ENCODE measurements at regions not wholly inside any gene's neighbourhood (a gene's known extent, or its start where the extent isn't known, plus 50 kb on each side); places are given as distances from the start of the nearest gene placed in this dataset.

- no peak for TF ChIP-seq GRHL2 (CRISPR knock-in tag; IDR thresholded peaks at IDR 0.05; ENCODE audit: insufficient replicate concordance, severe bottlenecking)
- TF ChIP-seq, protein P1, sequence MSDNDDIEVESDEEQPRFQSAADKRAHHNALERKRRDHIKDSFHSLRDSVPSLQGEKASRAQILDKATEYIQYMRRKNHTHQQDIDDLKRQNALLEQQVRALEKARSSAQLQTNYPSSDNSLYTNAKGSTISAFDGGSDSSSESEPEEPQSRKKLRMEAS (CRISPR knock-in tag; IDR thresholded peaks at IDR 0.05), result no peak
- TF ChIP-seq, protein P2, sequence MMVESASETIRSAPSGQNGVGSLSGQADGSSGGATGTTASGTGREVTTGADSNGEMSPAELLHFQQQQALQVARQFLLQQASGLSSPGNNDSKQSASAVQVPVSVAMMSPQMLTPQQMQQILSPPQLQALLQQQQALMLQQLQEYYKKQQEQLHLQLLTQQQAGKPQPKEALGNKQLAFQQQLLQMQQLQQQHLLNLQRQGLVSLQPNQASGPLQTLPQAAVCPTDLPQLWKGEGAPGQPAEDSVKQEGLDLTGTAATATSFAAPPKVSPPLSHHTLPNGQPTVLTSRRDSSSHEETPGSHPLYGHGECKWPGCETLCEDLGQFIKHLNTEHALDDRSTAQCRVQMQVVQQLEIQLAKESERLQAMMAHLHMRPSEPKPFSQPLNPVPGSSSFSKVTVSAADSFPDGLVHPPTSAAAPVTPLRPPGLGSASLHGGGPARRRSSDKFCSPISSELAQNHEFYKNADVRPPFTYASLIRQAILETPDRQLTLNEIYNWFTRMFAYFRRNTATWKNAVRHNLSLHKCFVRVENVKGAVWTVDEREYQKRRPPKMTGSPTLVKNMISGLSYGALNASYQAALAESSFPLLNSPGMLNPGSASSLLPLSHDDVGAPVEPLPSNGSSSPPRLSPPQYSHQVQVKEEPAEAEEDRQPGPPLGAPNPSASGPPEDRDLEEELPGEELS (CRISPR knock-in tag; IDR thresholded peaks at IDR 0.05), result no peak
- no peak for TF ChIP-seq JAZF1 (CRISPR knock-in tag; IDR thresholded peaks at IDR 0.05)
- no peak for TF ChIP-seq TEAD4 (CRISPR knock-in tag; IDR thresholded peaks at IDR 0.05)
- TF ChIP-seq ZBTB21 (CRISPR knock-in tag; IDR thresholded peaks at IDR 0.05; ENCODE audit: borderline replicate concordance), result no peak
- no peak for TF ChIP-seq NFE2L1 (CRISPR knock-in tag; IDR thresholded peaks at IDR 0.05)
- TF ChIP-seq JUN (CRISPR knock-in tag; IDR thresholded peaks at IDR 0.05), result no peak
- no peak for TF ChIP-seq ZNF396 (CRISPR knock-in tag; IDR thresholded peaks at IDR 0.05; ENCODE audit: borderline replicate concordance)
- TF ChIP-seq GABPB1 (CRISPR knock-in tag; IDR thresholded peaks at IDR 0.05), result no peak
- no peak for TF ChIP-seq HMGA2 (CRISPR knock-in tag; IDR thresholded peaks at IDR 0.05)
- no peak for TF ChIP-seq SMAD4 (CRISPR knock-in tag; IDR thresholded peaks at IDR 0.05)
- TF ChIP-seq ESRRA (CRISPR knock-in tag; IDR thresholded peaks at IDR 0.05; ENCODE audit: borderline replicate concordance), result no peak
- ATAC-seq (no peak), DNase-seq (ENCODE audit: low spot score) (no peak)
- H3K27me3 Mint-ChIP-seq (ENCODE audit: low read depth), result no peaks in the 10 kb centered on the region
- POLR2A ChIA-PET, result no interaction called here
- peaks cover 8% of the 10 kb centered on the region; the same call in 1 of the 2 replicates for H3K36me3 Mint-ChIP-seq
- CTCF ChIA-PET, result interaction anchor here (0.6 to 1.1 kb wide), 2 partner anchors 17 to 70 kb away, joined by 3 to 5 read pairs; no protein-coding TSS in a partner anchor
- no peak overlapping the region for H3K4me3 Mint-ChIP-seq
- peaks cover 6% of the 10 kb centered on the region for H3K4me1 Mint-ChIP-seq
- H3K27ac Mint-ChIP-seq, result no peak overlapping the region
- peaks cover 25% of the 10 kb centered on the region for H3K9me3 Mint-ChIP-seq
Measured at GRCh38 chr18:7290077-7290476, 59.2 kb downstream of the LRRC30 start.

DNA sequence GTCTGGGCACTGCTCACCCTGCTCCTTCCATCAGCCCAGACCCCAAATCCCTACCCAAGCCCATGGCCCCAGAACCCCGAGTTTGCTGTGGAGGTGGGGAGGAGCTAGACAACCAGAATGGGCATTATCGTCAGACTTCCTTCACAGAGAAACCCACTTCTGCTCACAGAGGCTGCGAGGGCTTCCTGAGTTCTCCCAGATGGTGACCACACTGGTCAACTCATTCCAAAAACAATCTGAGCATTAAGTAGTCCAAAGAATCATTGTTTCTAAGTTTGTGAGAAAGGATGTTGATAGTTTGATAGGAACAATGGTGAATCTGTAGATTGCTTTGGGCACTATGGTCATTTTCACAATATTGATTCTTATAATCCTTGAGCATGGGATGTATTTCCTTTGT, 60.2 kb downstream of the LRRC30 start:
- Mint-ChIP-seq H3K27me3 (ENCODE audit: low read depth) (no peaks in the 10 kb centered on the region), H3K4me3 (no peak overlapping the region), H3K36me3 (peaks cover 11% of the 10 kb centered on the region), H3K4me1 (peaks cover 6% of the 10 kb centered on the region), H3K27ac (no peak overlapping the region), H3K9me3 (peaks cover 35% of the 10 kb centered on the region)
- ATAC-seq, result no peak
- TF ChIP-seq E2F5 (CRISPR knock-in tag; IDR thresholded peaks at IDR 0.05) (no peak), TEAD1 (CRISPR knock-in tag; IDR thresholded peaks at IDR 0.05) (no peak), ZSCAN18 (CRISPR knock-in tag; IDR thresholded peaks at IDR 0.05) (no peak), ZNF263 (CRISPR knock-in tag; IDR thresholded peaks at IDR 0.05; ENCODE audit: low read depth) (no peak), ARID4B (CRISPR knock-in tag; IDR thresholded peaks at IDR 0.05; ENCODE audit: borderline replicate concordance) (no peak)
- DNase-seq (ENCODE audit: low spot score), result no peak
- CTCF ChIA-PET, result interaction anchor here (0.8 kb wide), 1 partner anchor 310 kb away, joined by 3 read pairs; no protein-coding TSS in a partner anchor
- POLR2A ChIA-PET, result no interaction called here
